GM12874 (cell line): ENCODE measurements at regions not wholly inside any gene's neighbourhood (a gene's known extent, or its start where the extent isn't known, plus 50 kb on each side); places are given as distances from the start of the nearest gene placed in this dataset.

Experiments
- TF ChIP-seq, protein P1 (sequence below): IDR thresholded peaks from 2 replicates; pipeline ENCODE4 v1.5.1; 2011; ENCODE audit warnings: low read depth, mild to moderate bottlenecking, control low read depth, low read length, moderate library complexity; ENCODE audit not compliant: insufficient read depth

DNA sequence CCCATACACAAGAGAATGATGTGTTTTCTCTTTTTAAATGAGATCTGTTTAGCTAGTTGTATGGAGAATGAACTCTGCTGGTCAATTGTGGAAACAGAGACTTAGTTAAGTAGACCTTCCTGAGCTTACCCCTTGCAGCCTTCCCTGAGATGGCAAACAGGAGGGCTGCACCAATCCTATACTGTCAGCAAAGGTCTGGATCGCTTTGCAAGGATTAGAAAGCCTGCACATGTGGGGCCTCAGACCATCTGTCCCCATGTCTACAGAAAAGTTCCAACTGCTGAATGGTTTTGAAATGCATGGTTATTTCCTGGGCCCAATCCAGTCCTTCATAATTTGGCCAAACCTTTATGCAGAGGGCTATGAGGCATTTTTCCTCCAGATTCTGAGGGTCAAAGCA, 183.9 kb upstream of the SLC10A2 start:
- TF ChIP-seq, protein P1, sequence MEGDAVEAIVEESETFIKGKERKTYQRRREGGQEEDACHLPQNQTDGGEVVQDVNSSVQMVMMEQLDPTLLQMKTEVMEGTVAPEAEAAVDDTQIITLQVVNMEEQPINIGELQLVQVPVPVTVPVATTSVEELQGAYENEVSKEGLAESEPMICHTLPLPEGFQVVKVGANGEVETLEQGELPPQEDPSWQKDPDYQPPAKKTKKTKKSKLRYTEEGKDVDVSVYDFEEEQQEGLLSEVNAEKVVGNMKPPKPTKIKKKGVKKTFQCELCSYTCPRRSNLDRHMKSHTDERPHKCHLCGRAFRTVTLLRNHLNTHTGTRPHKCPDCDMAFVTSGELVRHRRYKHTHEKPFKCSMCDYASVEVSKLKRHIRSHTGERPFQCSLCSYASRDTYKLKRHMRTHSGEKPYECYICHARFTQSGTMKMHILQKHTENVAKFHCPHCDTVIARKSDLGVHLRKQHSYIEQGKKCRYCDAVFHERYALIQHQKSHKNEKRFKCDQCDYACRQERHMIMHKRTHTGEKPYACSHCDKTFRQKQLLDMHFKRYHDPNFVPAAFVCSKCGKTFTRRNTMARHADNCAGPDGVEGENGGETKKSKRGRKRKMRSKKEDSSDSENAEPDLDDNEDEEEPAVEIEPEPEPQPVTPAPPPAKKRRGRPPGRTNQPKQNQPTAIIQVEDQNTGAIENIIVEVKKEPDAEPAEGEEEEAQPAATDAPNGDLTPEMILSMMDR: no peak

DNA sequence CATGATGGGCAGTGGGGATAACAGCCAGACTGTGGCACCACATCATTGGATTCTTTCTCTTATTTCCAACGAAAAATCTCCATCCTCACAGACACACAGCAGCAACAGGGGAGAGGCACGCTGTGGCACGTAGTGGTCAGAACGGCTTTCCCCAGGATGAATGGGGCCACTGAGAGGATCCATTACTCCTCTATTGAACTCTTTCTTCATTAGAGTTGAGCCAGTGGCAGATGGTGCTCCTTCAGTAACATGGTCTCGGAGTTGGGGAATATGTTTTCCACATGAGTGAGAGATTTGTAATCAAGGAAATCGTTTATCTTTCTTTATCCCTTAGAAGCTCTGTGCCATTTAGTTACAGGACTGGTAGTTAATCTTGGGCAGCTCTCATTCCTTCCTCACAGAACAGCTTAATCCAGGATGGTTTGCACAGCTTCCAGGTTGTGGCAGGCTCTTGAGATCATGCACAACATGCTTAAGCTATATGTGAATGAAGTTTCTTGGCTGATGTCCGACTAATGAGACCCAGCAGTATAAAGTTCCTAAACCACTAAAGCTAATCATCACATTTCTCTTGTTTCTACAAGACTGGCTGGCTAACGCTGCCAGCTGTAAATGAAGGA, 180.5 kb upstream of the SLC10A2 start:
- TF ChIP-seq, protein P1: no peak

DNA sequence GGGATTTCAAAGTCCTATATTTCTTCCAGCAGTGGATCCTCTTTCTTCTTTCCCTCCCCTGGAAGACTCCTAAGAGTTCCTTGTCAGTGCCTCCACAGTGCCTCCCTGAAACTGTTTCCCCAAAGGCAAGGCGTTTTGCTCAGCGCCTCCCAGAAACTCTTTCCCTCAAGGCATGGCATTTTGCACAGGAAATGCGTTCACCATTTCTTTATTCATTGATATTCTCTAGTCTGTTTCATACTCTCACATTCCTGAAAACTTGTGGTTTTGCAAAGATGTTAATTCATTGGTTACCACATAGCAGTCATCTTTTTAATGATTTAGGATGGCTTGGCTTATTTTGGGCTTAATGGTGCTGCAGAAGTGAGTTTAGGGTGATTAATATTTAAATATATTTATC, 177.3 kb upstream of the SLC10A2 start:
- TF ChIP-seq, protein P1: no peak

DNA sequence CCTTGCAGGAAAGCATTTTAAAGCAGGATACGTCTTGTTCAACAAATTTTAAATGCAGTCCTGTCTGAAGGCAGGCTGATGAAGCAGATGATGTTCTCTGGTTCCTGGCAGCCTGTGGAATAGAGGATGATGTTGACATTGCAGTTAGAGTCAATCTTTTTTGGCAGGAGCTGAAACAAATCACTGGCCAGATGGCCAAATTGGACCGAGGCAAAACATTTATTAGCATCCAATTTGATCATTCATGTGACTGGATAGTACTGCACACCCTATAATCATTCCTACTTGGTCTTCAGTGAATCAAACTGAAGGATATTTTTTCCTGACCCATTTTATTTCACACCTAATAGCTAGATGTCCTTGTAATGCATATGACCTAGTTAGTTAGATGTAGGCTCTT, 172.2 kb upstream of the SLC10A2 start:
- TF ChIP-seq, protein P1: no peak

DNA sequence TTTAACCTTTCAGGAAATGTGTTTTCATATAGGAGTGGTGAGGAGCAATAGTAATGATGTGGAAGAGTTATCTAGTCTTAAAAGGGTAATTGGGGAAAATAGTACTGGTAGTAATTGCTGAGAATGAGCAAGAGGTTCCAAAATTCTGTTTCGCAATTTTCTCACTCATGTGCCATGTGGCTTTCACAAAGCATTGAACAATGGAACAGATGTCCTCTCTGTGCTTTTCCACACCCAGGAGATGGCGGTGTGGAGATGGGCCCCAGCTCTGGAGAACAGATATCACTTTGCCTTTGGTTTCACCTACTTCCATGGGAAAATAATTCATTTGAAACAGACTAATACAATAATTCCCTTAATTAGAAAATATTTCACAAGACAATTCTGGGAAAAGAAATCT, 170.0 kb upstream of the SLC10A2 start:
- TF ChIP-seq, protein P1: no peak

DNA sequence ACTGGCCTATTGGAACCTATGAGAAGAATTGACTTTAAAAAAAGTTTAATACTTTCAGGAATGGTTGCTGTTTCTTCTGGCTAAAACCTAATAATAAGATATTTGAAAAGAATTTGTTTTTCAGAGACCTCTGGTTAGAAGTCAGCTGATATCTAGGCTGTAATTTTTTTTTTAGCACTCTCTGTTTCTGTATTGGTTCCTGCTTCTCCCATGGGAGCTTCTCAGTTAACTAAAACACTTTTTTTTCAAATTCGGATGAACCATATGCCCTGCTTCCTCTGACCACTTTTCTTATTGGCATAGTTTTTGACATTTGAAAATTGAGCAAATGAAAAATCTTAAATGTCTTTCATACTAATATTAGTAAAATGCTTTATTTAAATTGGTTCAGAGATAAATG, 163.5 kb upstream of the SLC10A2 start:
- TF ChIP-seq, protein P1: no peak

DNA sequence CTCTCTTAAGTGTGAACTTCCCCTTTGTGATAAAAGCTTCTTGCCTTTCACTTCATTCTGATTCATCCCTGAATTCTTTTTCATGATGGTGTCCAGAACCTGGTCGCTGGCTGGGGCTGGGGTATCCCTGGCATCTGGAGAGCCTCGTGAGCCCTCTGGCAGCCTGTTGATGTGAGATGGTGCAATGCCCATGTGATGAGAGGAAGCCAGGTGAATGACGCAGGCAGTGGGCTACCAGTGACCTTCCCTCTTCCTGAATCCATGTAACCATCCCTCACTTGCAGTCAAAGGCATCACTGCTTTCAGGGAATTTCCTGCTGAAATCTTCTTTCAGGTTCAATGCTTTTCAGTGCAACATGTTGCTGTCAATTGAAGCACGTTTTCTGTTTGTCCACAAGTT, 158.6 kb upstream of the SLC10A2 start:
- TF ChIP-seq, protein P1: no peak
